K562 (cell line): ENCODE measurements at regions not wholly inside any gene's neighbourhood (a gene's known extent, or its start where the extent isn't known, plus 50 kb on each side); places are given as distances from the start of the nearest gene placed in this dataset.

Source experiments
- ATAC-seq: fragments of 200-7000 bp; cut with Tn5 transposase; 3 replicates; pipeline ENCODE4 v1.9.1; 2020; ENCODE audit warnings: moderate library complexity
- BruUV-seq: library from RNA; stranded (reverse); fragments of 400-500 nt; replicated peaks from 2 replicates; lab custom pipeline; 2021; lab: Mats Ljungman, UMichigan
- CTCF ChIA-PET: fragments of 300-600 bp; formaldehyde crosslinking; extraction: SDS; loops from one replicate; lab custom pipeline; 2021; ENCODE audit warnings: low intra/inter-chr PET ratio; lab: Yijun Ruan, JAX
- POLR2A ChIA-PET: fragments of 300-600, 350-650 bp; sonication (Branson Sonifier 250); formaldehyde crosslinking; extraction: SDS; loops from one replicate; lab custom pipeline; 2021; ENCODE audit warnings: antibody characterized with exemption, inconsistent platforms; lab: Yijun Ruan, JAX
- DNase-seq, 4 experiments: peaks; one replicate each; pipeline versions ENCODE4 v3.0.0 to v3.0.0-alpha.2; 2011 to 2018; ENCODE audit warnings: low spot score in 3 of 4, mixed read lengths in 3 of 4; ENCODE audit errors: extremely low read depth in 1 of 4
- FAIRE-seq: peaks from 2 replicates; lab custom pipeline; 2011; peaks lifted over from hg19 to GRCh38; lab: Jason Lieb, UNC
- H2AFZ ChIP-seq: 2 replicates; pipeline ENCODE4 v1.6.0; 2011; ENCODE audit warnings: low read depth, low read length, control low read depth, inconsistent platforms
- H3K27ac ChIP-seq: fragments of 200-600 bp; 3 replicates; pipeline ENCODE4 v1.8.0; 2011; ENCODE audit warnings: low read depth, mild to moderate bottlenecking, control low read depth, inconsistent platforms, low read length, moderate library complexity, mixed read lengths; ENCODE audit errors: extremely low read depth
- H3K27me3 ChIP-seq, 2 experiments: fragments of 300-600 bp in 1 of 2; 2 replicates in 1 of 2; 3 replicates in 1 of 2; pipeline versions ENCODE4 v1.6.0 to v1.8.0; 2011; ENCODE audit warnings: inconsistent platforms in 2 of 2, low read length in 2 of 2, mild to moderate bottlenecking in 1 of 2, mixed read lengths in 1 of 2, moderate library complexity in 1 of 2; ENCODE audit not compliant: control insufficient read depth in 2 of 2, insufficient read depth in 2 of 2
- H3K36me3 ChIP-seq: fragments of 300-600 bp; 3 replicates; pipeline ENCODE4 v1.8.0; 2011; ENCODE audit warnings: mild to moderate bottlenecking, low read length, inconsistent platforms; ENCODE audit not compliant: control insufficient read depth, insufficient read depth
- H3K4me1 ChIP-seq, 2 experiments: fragments of 200-600 bp in 1 of 2; replicated peaks in 1 of 2; 2 replicates in 1 of 2; 3 replicates in 1 of 2; pipeline versions ENCODE4 v1.5.1 to v1.8.0; 2011; ENCODE audit warnings: inconsistent platforms in 2 of 2, low read length in 2 of 2, mild to moderate bottlenecking in 1 of 2, mixed read lengths in 1 of 2, moderate library complexity in 1 of 2; ENCODE audit not compliant: control insufficient read depth in 2 of 2, insufficient read depth in 2 of 2
- H3K4me2 ChIP-seq: 2 replicates; pipeline ENCODE4 v1.6.1; 2011; ENCODE audit warnings: low read length, control low read depth, inconsistent platforms, mixed read lengths; ENCODE audit not compliant: insufficient read depth
- H3K4me3 ChIP-seq: fragments of 200-600 bp; sonication (generic), shearing (Covaris generic); 2 replicates; pipeline ENCODE4 v1.5.1; 2016; ENCODE audit warnings: control low read depth, inconsistent platforms
- H3K79me2 ChIP-seq: fragments of 200-600 bp; 3 replicates; pipeline ENCODE4 v1.8.0; 2011; ENCODE audit warnings: low read length, inconsistent platforms; ENCODE audit not compliant: control insufficient read depth, insufficient read depth
- H3K9ac ChIP-seq, 2 experiments: 2 replicates each; pipeline versions ENCODE4 v1.6.0 to v1.6.1; 2011; ENCODE audit warnings: low read depth in 2 of 2, low read length in 2 of 2, control low read depth in 1 of 2, inconsistent platforms in 1 of 2, mild to moderate bottlenecking in 1 of 2, mixed read lengths in 1 of 2; ENCODE audit not compliant: insufficient read depth in 1 of 2
- H3K9me1 ChIP-seq: one replicate; pipeline ENCODE4 v1.6.0; 2011; ENCODE audit warnings: inconsistent platforms, mild to moderate bottlenecking, low read length, moderate library complexity; ENCODE audit not compliant: control insufficient read depth, insufficient read depth
- H3K9me3 ChIP-seq: replicated peaks from 2 replicates; pipeline ENCODE4 v1.5.1; 2011; ENCODE audit warnings: low read depth, low read length, inconsistent platforms; ENCODE audit not compliant: control insufficient read depth, insufficient read depth
- H4K20me1 ChIP-seq: replicated peaks from 2 replicates; pipeline ENCODE4 v1.6.1; 2011; ENCODE audit warnings: low read length, inconsistent platforms, mixed read lengths; ENCODE audit not compliant: control insufficient read depth, insufficient read depth
- HMG20B ChIP-seq: fragments of 250-450 bp; sonication (Bioruptor Pico); IDR thresholded peaks from 2 replicates; pipeline ENCODE4 v1.5.0; 2021; ENCODE audit warnings: mild to moderate bottlenecking
- HMGN3 ChIP-seq: IDR thresholded peaks from 2 replicates; pipeline ENCODE4 v1.6.1; 2011; ENCODE audit warnings: borderline replicate concordance, low read depth, mild to moderate bottlenecking, mixed read lengths, low read length; ENCODE audit not compliant: insufficient read length; ENCODE audit errors: extremely low read depth
- MAFK ChIP-seq: IDR thresholded peaks from 2 replicates; pipeline ENCODE4 v1.6.1; 2011; ENCODE audit warnings: low read length, improper control_type of control experiment
- NELFE ChIP-seq: IDR thresholded peaks from 2 replicates; pipeline ENCODE4 v1.6.1; 2011; ENCODE audit warnings: mild to moderate bottlenecking; ENCODE audit not compliant: insufficient read depth, insufficient read length
- POLR3A ChIP-seq: IDR thresholded peaks from 2 replicates; pipeline ENCODE4 v1.6.1; 2011; ENCODE audit warnings: borderline replicate concordance, mild to moderate bottlenecking, moderate library complexity; ENCODE audit not compliant: insufficient read length, insufficient read depth; ENCODE audit errors: extremely low read depth
- TBP ChIP-seq: optimal IDR thresholded peaks from 2 replicates; pipeline ENCODE3; 2011; ENCODE audit warnings: low read depth, low read length, improper control_type of control experiment
- ZBTB8A ChIP-seq: fragments of 450-650 bp; IDR thresholded peaks from 2 replicates; pipeline ENCODE4 v1.6.1; 2018; ENCODE audit warnings: mild to moderate bottlenecking, moderate library complexity; ENCODE audit not compliant: partially characterized antibody
- WGBS: fragments of 100-300 bp; shearing (Covaris generic); methylation state at CpG from one replicate; pipeline ENCODE4 v1.1.6; 2016; ENCODE audit warnings: low coverage, mixed read lengths; ENCODE audit not compliant: insufficient coverage; ENCODE audit errors: missing lambda C conversion rate; 5-methylcytosine and 5-hydroxymethylcytosine counted together
- in situ Hi-C: fragments of 300-500 bp; cut with MboI; formaldehyde crosslinking; loops from 4 replicates; pipeline ENCODE4 v1.15.0; 2018; ENCODE audit warnings: inconsistent platforms, mixed read lengths
- intact Hi-C: fragments of 100-400 bp; cut with micrococcal nuclease; formaldehyde crosslinking; loops from 2 replicates; pipeline ENCODE4 v1.14.2; 2022
- TF ChIP-seq, protein P1 (sequence below): sonication (generic); formaldehyde crosslinking; IDR thresholded peaks from 2 replicates; pipeline ENCODE4 v1.8.0; 2022; ENCODE audit warnings: mild to moderate bottlenecking, missing genetic modification reagents

GRCh38 chrX:11893933-11894710 lies 136.1 kb downstream of the MSL3 start:
- H3K79me2 ChIP-seq: no peaks in the 10 kb centered on the region
- H3K27me3 ChIP-seq: no peaks in the 10 kb centered on the region
- H3K9me1 ChIP-seq: no peaks in the 10 kb centered on the region
- ChIA-PET CTCF (no interaction called here), POLR2A (no interaction called here)
- H2AFZ ChIP-seq: no peak overlapping the region
- no TSS peak for BruUV-seq
- DNase-seq (no peak), FAIRE-seq (no peak), ATAC-seq (no peak)
- no peak overlapping the region for H3K27ac ChIP-seq
- 0% methylated on average over 2 of the region's 3 CpGs for WGBS
- H3K36me3 ChIP-seq: no peaks in the 10 kb centered on the region
- in situ Hi-C loops (no loop called here), intact Hi-C loops (no loop called here)
- H3K9me3 ChIP-seq: no peaks in the 10 kb centered on the region
- no peaks in the 10 kb centered on the region for H4K20me1 ChIP-seq
- no peak overlapping the region for H3K4me3 ChIP-seq
- H3K9ac ChIP-seq: no peak overlapping the region
- no peaks in the 10 kb centered on the region for H3K4me1 ChIP-seq
- no peak overlapping the region for H3K4me2 ChIP-seq
- TF ChIP-seq, protein P1, sequence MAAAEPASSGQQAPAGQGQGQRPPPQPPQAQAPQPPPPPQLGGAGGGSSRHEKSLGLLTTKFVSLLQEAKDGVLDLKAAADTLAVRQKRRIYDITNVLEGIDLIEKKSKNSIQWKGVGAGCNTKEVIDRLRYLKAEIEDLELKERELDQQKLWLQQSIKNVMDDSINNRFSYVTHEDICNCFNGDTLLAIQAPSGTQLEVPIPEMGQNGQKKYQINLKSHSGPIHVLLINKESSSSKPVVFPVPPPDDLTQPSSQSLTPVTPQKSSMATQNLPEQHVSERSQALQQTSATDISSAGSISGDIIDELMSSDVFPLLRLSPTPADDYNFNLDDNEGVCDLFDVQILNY (CRISPR knock-in tag): no peak
- TF ChIP-seq HMG20B (CRISPR knock-in tag) (no peak), TBP (no peak), POLR3A (no peak), ZBTB8A (no peak), HMGN3 (no peak), MAFK (no peak), NELFE (no peak)
